K562 (cell line): ENCODE measurements at regions not wholly inside any gene's neighbourhood (a gene's known extent, or its start where the extent isn't known, plus 50 kb on each side); places are given as distances from the start of the nearest gene placed in this dataset.

ENCODE experiments used
- ATAC-seq: fragments of 200-7000 bp; cut with Tn5 transposase; 3 replicates; pipeline ENCODE4 v1.9.1; 2020; ENCODE audit warnings: moderate library complexity
- BruUV-seq: library from RNA; stranded (reverse); fragments of 400-500 nt; replicated peaks from 2 replicates; lab custom pipeline; 2021; lab: Mats Ljungman, UMichigan
- CTCF ChIA-PET: fragments of 300-600 bp; formaldehyde crosslinking; extraction: SDS; loops from one replicate; lab custom pipeline; 2021; ENCODE audit warnings: low intra/inter-chr PET ratio; lab: Yijun Ruan, JAX
- POLR2A ChIA-PET: fragments of 300-600, 350-650 bp; sonication (Branson Sonifier 250); formaldehyde crosslinking; extraction: SDS; loops from one replicate; lab custom pipeline; 2021; ENCODE audit warnings: antibody characterized with exemption, inconsistent platforms; lab: Yijun Ruan, JAX
- DNase-seq, 4 experiments: peaks; one replicate each; pipeline versions ENCODE4 v3.0.0 to v3.0.0-alpha.2; 2011 to 2018; ENCODE audit warnings: low spot score in 3 of 4, mixed read lengths in 3 of 4; ENCODE audit errors: extremely low read depth in 1 of 4
- FAIRE-seq: peaks from 2 replicates; lab custom pipeline; 2011; peaks lifted over from hg19 to GRCh38; lab: Jason Lieb, UNC
- H2AFZ ChIP-seq: 2 replicates; pipeline ENCODE4 v1.6.0; 2011; ENCODE audit warnings: low read depth, low read length, control low read depth, inconsistent platforms
- H3K27ac ChIP-seq: fragments of 200-600 bp; 3 replicates; pipeline ENCODE4 v1.8.0; 2011; ENCODE audit warnings: low read depth, mild to moderate bottlenecking, control low read depth, inconsistent platforms, low read length, moderate library complexity, mixed read lengths; ENCODE audit errors: extremely low read depth
- H3K27me3 ChIP-seq, 2 experiments: fragments of 300-600 bp in 1 of 2; 2 replicates in 1 of 2; 3 replicates in 1 of 2; pipeline versions ENCODE4 v1.6.0 to v1.8.0; 2011; ENCODE audit warnings: inconsistent platforms in 2 of 2, low read length in 2 of 2, mild to moderate bottlenecking in 1 of 2, mixed read lengths in 1 of 2, moderate library complexity in 1 of 2; ENCODE audit not compliant: control insufficient read depth in 2 of 2, insufficient read depth in 2 of 2
- H3K36me3 ChIP-seq: fragments of 300-600 bp; 3 replicates; pipeline ENCODE4 v1.8.0; 2011; ENCODE audit warnings: mild to moderate bottlenecking, low read length, inconsistent platforms; ENCODE audit not compliant: control insufficient read depth, insufficient read depth
- H3K4me1 ChIP-seq, 2 experiments: fragments of 200-600 bp in 1 of 2; replicated peaks in 1 of 2; 2 replicates in 1 of 2; 3 replicates in 1 of 2; pipeline versions ENCODE4 v1.5.1 to v1.8.0; 2011; ENCODE audit warnings: inconsistent platforms in 2 of 2, low read length in 2 of 2, mild to moderate bottlenecking in 1 of 2, mixed read lengths in 1 of 2, moderate library complexity in 1 of 2; ENCODE audit not compliant: control insufficient read depth in 2 of 2, insufficient read depth in 2 of 2
- H3K4me2 ChIP-seq: 2 replicates; pipeline ENCODE4 v1.6.1; 2011; ENCODE audit warnings: low read length, control low read depth, inconsistent platforms, mixed read lengths; ENCODE audit not compliant: insufficient read depth
- H3K4me3 ChIP-seq: fragments of 200-600 bp; sonication (generic), shearing (Covaris generic); 2 replicates; pipeline ENCODE4 v1.5.1; 2016; ENCODE audit warnings: control low read depth, inconsistent platforms
- H3K79me2 ChIP-seq: fragments of 200-600 bp; 3 replicates; pipeline ENCODE4 v1.8.0; 2011; ENCODE audit warnings: low read length, inconsistent platforms; ENCODE audit not compliant: control insufficient read depth, insufficient read depth
- H3K9ac ChIP-seq, 2 experiments: 2 replicates each; pipeline versions ENCODE4 v1.6.0 to v1.6.1; 2011; ENCODE audit warnings: low read depth in 2 of 2, low read length in 2 of 2, control low read depth in 1 of 2, inconsistent platforms in 1 of 2, mild to moderate bottlenecking in 1 of 2, mixed read lengths in 1 of 2; ENCODE audit not compliant: insufficient read depth in 1 of 2
- H3K9me1 ChIP-seq: one replicate; pipeline ENCODE4 v1.6.0; 2011; ENCODE audit warnings: inconsistent platforms, mild to moderate bottlenecking, low read length, moderate library complexity; ENCODE audit not compliant: control insufficient read depth, insufficient read depth
- H3K9me3 ChIP-seq: replicated peaks from 2 replicates; pipeline ENCODE4 v1.5.1; 2011; ENCODE audit warnings: low read depth, low read length, inconsistent platforms; ENCODE audit not compliant: control insufficient read depth, insufficient read depth
- H4K20me1 ChIP-seq: replicated peaks from 2 replicates; pipeline ENCODE4 v1.6.1; 2011; ENCODE audit warnings: low read length, inconsistent platforms, mixed read lengths; ENCODE audit not compliant: control insufficient read depth, insufficient read depth
- BCLAF1 ChIP-seq, 2 experiments: fragments of 450-650 bp in 1 of 2; IDR thresholded peaks; 2 replicates each; pipeline ENCODE4 v1.6.1; 2011 to 2017; ENCODE audit warnings: low read depth in 2 of 2, antibody characterized with exemption in 1 of 2, borderline replicate concordance in 1 of 2, low read length in 1 of 2, mild to moderate bottlenecking in 1 of 2, mixed read lengths in 1 of 2; ENCODE audit not compliant: control insufficient read depth in 1 of 2
- EP300 ChIP-seq: IDR thresholded peaks from 2 replicates; pipeline ENCODE4 v1.6.1; 2012; ENCODE audit warnings: low read length, improper control_type of control experiment
- GATAD2B ChIP-seq: fragments of 450-650 bp; IDR thresholded peaks from 2 replicates; pipeline ENCODE4 v1.6.1; 2017; ENCODE audit warnings: mild to moderate bottlenecking, borderline replicate concordance
- HDAC8 ChIP-seq: fragments of 450-650 bp; IDR thresholded peaks from 2 replicates; pipeline ENCODE4 v1.6.1; 2016; ENCODE audit warnings: mild to moderate bottlenecking, missing genetic modification characterization, moderate library complexity, missing compliant biosample characterization
- HMGN3 ChIP-seq: IDR thresholded peaks from 2 replicates; pipeline ENCODE4 v1.6.1; 2011; ENCODE audit warnings: borderline replicate concordance, low read depth, mild to moderate bottlenecking, mixed read lengths, low read length; ENCODE audit not compliant: insufficient read length; ENCODE audit errors: extremely low read depth
- OTX1 ChIP-seq: fragments of 450-650 bp; formaldehyde crosslinking; IDR thresholded peaks from 2 replicates; pipeline ENCODE4 v1.4.0; 2022; ENCODE audit warnings: mild to moderate bottlenecking
- RBM34 ChIP-seq: fragments of 200-400 bp; formaldehyde crosslinking; IDR thresholded peaks from 2 replicates; pipeline ENCODE4 v1.6.1; 2018; ENCODE audit warnings: low read length, borderline replicate concordance; ENCODE audit not compliant: insufficient read depth
- RNF2 ChIP-seq: sonication (generic); IDR thresholded peaks from 2 replicates; pipeline ENCODE4 v1.6.1; 2016
- RREB1 ChIP-seq: fragments of 250-450 bp; sonication (Bioruptor Pico); IDR thresholded peaks from 2 replicates; pipeline ENCODE4 v1.4.0; 2020
- SMARCB1 ChIP-seq: IDR thresholded peaks from 2 replicates; pipeline ENCODE4 v1.6.1; 2011; ENCODE audit warnings: improper control_type of control experiment, low read depth; ENCODE audit not compliant: insufficient read length
- SMARCC2 ChIP-seq: fragments of 450-650 bp; IDR thresholded peaks from 2 replicates; pipeline ENCODE4 v1.6.1; 2017; ENCODE audit warnings: antibody characterized with exemption, moderate library complexity, mild to moderate bottlenecking, low read depth
- TAF15 ChIP-seq: fragments of 200-400 bp; formaldehyde crosslinking; IDR thresholded peaks from 2 replicates; pipeline ENCODE4 v1.6.1; 2017; ENCODE audit warnings: mild to moderate bottlenecking, low read depth, low read length, moderate library complexity
- TCF7 ChIP-seq: sonication (generic); IDR thresholded peaks from 2 replicates; pipeline ENCODE4 v1.6.1; 2016; ENCODE audit warnings: antibody characterized with exemption, borderline replicate concordance
- ZC3H8 ChIP-seq: fragments of 450-650 bp; IDR thresholded peaks from 2 replicates; pipeline ENCODE4 v1.6.1; 2017
- ZNF124 ChIP-seq: sonication (generic); formaldehyde crosslinking; IDR thresholded peaks from 2 replicates; pipeline ENCODE4 v1.8.1; 2022; ENCODE audit warnings: missing genetic modification reagents
- ZNF184 ChIP-seq: sonication (generic); formaldehyde crosslinking; IDR thresholded peaks from 2 replicates; pipeline ENCODE4 v1.5.0; 2020; ENCODE audit warnings: missing genetic modification reagents
- ZNF324 ChIP-seq: fragments of 250-450 bp; sonication (Bioruptor Pico); IDR thresholded peaks from 2 replicates; pipeline ENCODE4 v1.4.0; 2020; ENCODE audit warnings: mild to moderate bottlenecking
- WGBS: fragments of 100-300 bp; shearing (Covaris generic); methylation state at CpG from one replicate; pipeline ENCODE4 v1.1.6; 2016; ENCODE audit warnings: low coverage, mixed read lengths; ENCODE audit not compliant: insufficient coverage; ENCODE audit errors: missing lambda C conversion rate; 5-methylcytosine and 5-hydroxymethylcytosine counted together
- in situ Hi-C: fragments of 300-500 bp; cut with MboI; formaldehyde crosslinking; loops from 4 replicates; pipeline ENCODE4 v1.15.0; 2018; ENCODE audit warnings: inconsistent platforms, mixed read lengths
- intact Hi-C: fragments of 100-400 bp; cut with micrococcal nuclease; formaldehyde crosslinking; loops from 2 replicates; pipeline ENCODE4 v1.14.2; 2022

- FAIRE-seq = no peak
- Histone ChIP-seq H3K9me3 (no peaks in the 10 kb centered on the region), H3K4me3 (no peak overlapping the region), H2AFZ (no peak overlapping the region), H3K27ac (no peak overlapping the region), H3K79me2 (no peaks in the 10 kb centered on the region), H3K9ac (no peak overlapping the region), H3K9me1 (no peaks in the 10 kb centered on the region), H3K4me1 (no peaks in the 10 kb centered on the region), H3K36me3 (no peaks in the 10 kb centered on the region), H3K4me2 (no peak overlapping the region), H4K20me1 (no peaks in the 10 kb centered on the region), H3K27me3 (no peaks in the 10 kb centered on the region)
- in situ Hi-C loops (no loop called here), intact Hi-C loops (no loop called here)
- ChIA-PET CTCF (no interaction called here), POLR2A (no interaction called here)
- BruUV-seq = no TSS peak
- no peak for ATAC-seq
- WGBS = 4% methylated on average over 2 of the region's 2 CpGs
- no peak for DNase-seq
- no peak for TF ChIP-seq TCF7
- TF ChIP-seq RNF2 = no peak
- no peak for TF ChIP-seq RREB1 (CRISPR knock-in tag)
- no peak for TF ChIP-seq ZC3H8
- no peak for TF ChIP-seq BCLAF1 (IDR thresholded peaks at IDR 0.05; ENCODE audit: borderline replicate concordance in 1 of 2, control insufficient read depth in 1 of 2, low read depth in 2 of 2, low read length in 1 of 2)
- TF ChIP-seq GATAD2B = no peak
- TF ChIP-seq ZNF184 = no peak
- no peak for TF ChIP-seq EP300
- TF ChIP-seq ZNF124 (CRISPR knock-in tag) = no peak
- no peak for TF ChIP-seq RBM34
- TF ChIP-seq HMGN3 = no peak
- TF ChIP-seq TAF15 = no peak
- no peak for TF ChIP-seq SMARCB1
- no peak for TF ChIP-seq OTX1 (CRISPR knock-in tag)
- no peak for TF ChIP-seq ZNF324 (CRISPR knock-in tag)
- no peak for TF ChIP-seq SMARCC2
- TF ChIP-seq HDAC8 (tag) = no peak
Observed at GRCh38 chr1:187185389-187185788, 356.6 kb downstream of the PLA2G4A start.
